Urinary bladder (tissue), 3 donors: ENCODE measurements at regions not wholly inside any gene's neighbourhood (a gene's known extent, or its start where the extent isn't known, plus 50 kb on each side); places are given as distances from the start of the nearest gene placed in this dataset.
A peak's percentile ranks its signal among the peaks of the same experiment; 100 is the strongest.

Experiments
- DNase-seq: peaks from one replicate; pipeline ENCODE4 v3.0.0-alpha.2; 2015; ENCODE audit errors: extremely low spot score
- H3K27ac ChIP-seq: one replicate; pipeline ENCODE4 v1.5.1; 2013; ENCODE audit warnings: low read depth, mild to moderate bottlenecking, moderate library complexity
- H3K36me3 ChIP-seq: one replicate; pipeline ENCODE4 v1.6.1; 2013; ENCODE audit warnings: mild to moderate bottlenecking, moderate library complexity; ENCODE audit not compliant: insufficient read depth
- H3K4me1 ChIP-seq: one replicate; pipeline ENCODE4 v1.6.1; 2013; ENCODE audit warnings: mild to moderate bottlenecking, moderate library complexity; ENCODE audit not compliant: insufficient read depth
- H3K4me3 ChIP-seq: one replicate; pipeline ENCODE4 v1.5.1; 2013; ENCODE audit warnings: low read depth, low read length
- WGBS: extraction: QIAGEN DNeasy Blood & Tissue Kit; methylation state at CpG from one replicate; pipeline ENCODE4 v1.1.7; 2013; 5-methylcytosine and 5-hydroxymethylcytosine counted together
- donor health status: healthy with polysubstance abuse.
- donor health status: healthy.

- no peak for DNase-seq
- WGBS = 79% methylated on average over 4 of the region's 4 CpGs
- Histone ChIP-seq H3K36me3 (no peaks in the 10 kb centered on the region), H3K4me3 (no peak overlapping the region), H3K4me1 (no peaks in the 10 kb centered on the region), H3K27ac (no peak overlapping the region)
Measured at GRCh38 chr10:20641605-20642004, 255.5 kb downstream of the NEBL start.

GRCh38 chr10:20635570-20635969, 261.5 kb downstream of the NEBL start:
- no peaks in the 10 kb centered on the region for H3K36me3 ChIP-seq
- no peak for DNase-seq
- H3K4me3 ChIP-seq = no peak overlapping the region
- no peaks in the 10 kb centered on the region for H3K4me1 ChIP-seq
- H3K27ac ChIP-seq = no peak overlapping the region

DNA sequence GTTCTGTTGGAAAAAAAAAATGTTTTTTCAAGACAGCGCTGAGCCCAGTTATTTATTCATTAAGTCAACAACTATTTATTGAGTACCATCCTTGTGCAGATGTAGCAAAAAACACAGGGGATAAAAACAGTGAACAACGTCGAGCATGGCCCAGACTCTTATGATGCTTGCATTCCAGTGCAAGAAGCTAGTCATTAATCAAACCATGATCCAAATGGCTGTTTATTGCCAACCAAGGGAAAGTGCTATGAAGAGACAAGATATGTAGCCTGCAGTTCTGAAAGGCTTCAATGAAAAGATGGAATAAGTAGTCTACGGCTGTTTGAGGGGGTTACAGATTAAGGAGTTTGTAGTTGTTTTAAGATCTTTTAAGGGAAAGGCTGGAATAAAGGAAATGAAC, 262.3 kb downstream of the NEBL start:
- 51% methylated on average over 4 of the region's 4 CpGs for WGBS
- no peak for DNase-seq
- Histone ChIP-seq H3K4me1 (no peaks in the 10 kb centered on the region), H3K27ac (no peak overlapping the region), H3K36me3 (no peaks in the 10 kb centered on the region), H3K4me3 (no peak overlapping the region)

- no peak overlapping the region for H3K4me3 ChIP-seq
- H3K4me1 ChIP-seq = no peaks in the 10 kb centered on the region
- H3K36me3 ChIP-seq = no peaks in the 10 kb centered on the region
- H3K27ac ChIP-seq = no peak overlapping the region
- DNase-seq = peak; percentile 17
- whole genome bisulfite sequencing = 94% methylated on average over 4 of the region's 4 CpGs
Measured at GRCh38 chr10:20633714-20634113, 263.4 kb downstream of the NEBL start.

- Histone ChIP-seq H3K27ac (no peak overlapping the region), H3K36me3 (no peaks in the 10 kb centered on the region), H3K4me1 (no peaks in the 10 kb centered on the region), H3K4me3 (no peak overlapping the region)
- 76% methylated on average over 2 of the region's 2 CpGs for WGBS
- DNase-seq = no peak
Measured at GRCh38 chr10:20632696-20633095, 264.4 kb downstream of the NEBL start.

DNA sequence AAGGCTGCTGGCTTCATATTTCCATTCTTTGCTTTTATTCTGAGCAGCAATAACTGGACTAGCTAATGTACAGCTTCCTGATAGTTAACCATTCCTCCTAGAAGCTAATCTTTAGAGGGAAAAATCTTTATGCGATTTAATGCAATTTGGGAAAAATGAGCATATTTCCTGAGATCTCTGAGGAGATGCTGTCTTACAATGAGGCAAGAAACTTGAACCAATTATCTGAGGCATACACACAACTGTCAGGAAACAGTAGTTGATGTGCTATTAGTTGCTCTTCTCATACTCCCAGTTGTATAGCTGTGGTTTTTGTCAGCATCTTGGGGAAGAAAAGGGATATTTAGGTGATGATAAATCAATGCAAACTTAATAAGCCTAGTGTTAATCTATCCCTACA, 265.9 kb downstream of the NEBL start:
- WGBS = 93% methylated on average over 1 of the region's 1 CpG
- Histone ChIP-seq H3K4me3 (no peak overlapping the region), H3K36me3 (no peaks in the 10 kb centered on the region), H3K27ac (no peak overlapping the region), H3K4me1 (no peaks in the 10 kb centered on the region)
- no peak for DNase-seq

GRCh38 chr10:20630092-20630643, 266.9 kb downstream of the NEBL start:
- 95% methylated on average over 1 of the region's 1 CpG for WGBS

GRCh38 chr10:20627946-20628507, 269.1 kb downstream of the NEBL start:
- Histone ChIP-seq H3K36me3 (peaks cover 3% of the 10 kb centered on the region), H3K27ac (no peak overlapping the region), H3K4me3 (no peak overlapping the region), H3K4me1 (no peaks in the 10 kb centered on the region)
- 67% methylated on average over 3 of the region's 3 CpGs for WGBS
- no peak for DNase-seq

More at GRCh38 chr10:20630092-20630643, 266.9 kb downstream of the NEBL start:
- no peak for DNase-seq
- no peaks in the 10 kb centered on the region for H3K36me3 ChIP-seq
- no peaks in the 10 kb centered on the region for H3K4me1 ChIP-seq
- H3K27ac ChIP-seq = no peak overlapping the region
- H3K4me3 ChIP-seq = no peak overlapping the region

GRCh38 chr10:20627087-20627486, 270.0 kb downstream of the NEBL start:
- Histone ChIP-seq H3K4me1 (no peaks in the 10 kb centered on the region), H3K36me3 (peaks cover 3% of the 10 kb centered on the region), H3K27ac (no peak overlapping the region), H3K4me3 (no peak overlapping the region)
- 83% methylated on average over 1 of the region's 1 CpG for WGBS
- no peak for DNase-seq

DNA sequence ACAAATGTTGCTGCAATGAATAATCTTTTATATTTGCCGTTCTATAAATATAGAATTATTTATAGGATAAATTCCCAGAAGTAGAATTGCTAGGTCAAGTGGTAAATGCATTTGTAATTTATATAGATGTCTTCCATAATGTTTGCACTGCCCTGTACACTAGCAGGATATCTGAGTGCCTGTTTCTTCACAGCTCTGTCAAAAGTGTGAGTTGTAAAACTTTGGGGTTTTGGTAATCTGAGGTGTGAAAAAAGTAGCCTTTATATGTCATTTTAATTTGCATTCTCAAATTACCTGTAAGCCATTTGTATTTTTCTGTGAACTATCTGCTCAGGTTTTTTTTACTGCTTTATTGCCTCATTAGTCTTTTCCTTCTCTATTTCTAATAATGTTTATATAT, 271.2 kb downstream of the NEBL start:
- no peak for DNase-seq
- H3K4me1 ChIP-seq = no peaks in the 10 kb centered on the region

DNA sequence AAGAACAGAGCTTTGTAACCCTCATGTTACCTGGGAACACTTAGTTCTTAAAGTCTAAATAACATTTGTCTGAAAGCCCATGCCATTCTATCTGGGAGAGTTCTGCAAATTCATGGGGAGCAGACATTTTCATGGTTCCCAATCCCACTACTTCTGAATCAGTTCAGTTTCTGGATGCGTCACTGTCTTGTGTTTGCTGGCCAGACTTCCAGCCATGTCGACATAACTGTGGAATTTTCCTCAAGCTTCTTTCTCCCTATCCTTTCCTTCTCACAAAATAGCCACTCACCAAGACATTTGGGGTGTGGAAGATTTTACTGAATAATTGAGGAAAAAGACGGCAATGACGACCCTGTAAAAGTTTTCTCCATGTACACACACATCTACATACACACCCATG, 272.5 kb downstream of the NEBL start:
- Histone ChIP-seq H3K27ac (no peak overlapping the region), H3K4me1 (no peaks in the 10 kb centered on the region), H3K4me3 (no peak overlapping the region), H3K36me3 (peaks cover 3% of the 10 kb centered on the region)
- 62% methylated on average over 4 of the region's 4 CpGs for WGBS
- DNase-seq = no peak

More for the DNA sequence above, 271.2 kb downstream of the NEBL start:
- Histone ChIP-seq H3K27ac (no peak overlapping the region), H3K4me3 (no peak overlapping the region), H3K36me3 (peaks cover 3% of the 10 kb centered on the region)
- WGBS = 50% methylated on average over 1 of the region's 1 CpG

DNA sequence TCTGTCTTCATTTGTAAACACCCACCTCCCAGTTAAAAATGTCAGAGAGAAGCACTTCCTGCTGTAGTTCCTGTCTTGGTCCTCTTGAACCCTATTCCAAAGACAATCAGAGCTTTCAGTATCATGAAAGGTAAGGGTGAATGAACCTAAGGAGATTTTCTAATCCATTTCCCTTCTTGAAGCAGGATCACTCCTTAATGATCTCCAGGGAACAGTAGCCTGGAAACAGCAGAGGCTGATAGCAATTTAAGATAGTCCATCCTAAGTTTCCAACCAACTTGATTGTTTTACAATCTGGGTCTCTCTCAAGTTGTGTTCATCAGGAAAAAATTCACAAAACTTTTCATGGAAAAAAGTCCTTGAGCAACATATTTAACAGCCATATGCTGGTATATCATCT, 273.6 kb downstream of the NEBL start:
- Histone ChIP-seq H3K4me1 (no peaks in the 10 kb centered on the region), H3K36me3 (peaks cover 3% of the 10 kb centered on the region), H3K4me3 (no peak overlapping the region), H3K27ac (no peak overlapping the region)
- no peak for DNase-seq

- 16% methylated on average over 6 of the region's 6 CpGs for WGBS
- peak overlapping the region; percentile 2 for H3K27ac ChIP-seq
Measured at GRCh38 chr10:20622531-20623211, 274.4 kb downstream of the NEBL start.

GRCh38 chr10:20620981-20621380, 276.1 kb downstream of the NEBL start:
- 92% methylated on average over 2 of the region's 2 CpGs for WGBS
- Histone ChIP-seq H3K36me3 (peaks cover 3% of the 10 kb centered on the region), H3K27ac (no peak overlapping the region), H3K4me3 (no peak overlapping the region), H3K4me1 (no peaks in the 10 kb centered on the region)
- DNase-seq = no peak

More at GRCh38 chr10:20622531-20623211, 274.4 kb downstream of the NEBL start:
- no peak for DNase-seq
- Histone ChIP-seq H3K36me3 (peaks cover 3% of the 10 kb centered on the region), H3K4me1 (no peaks in the 10 kb centered on the region), H3K4me3 (no peak overlapping the region)
